Astrocyte (in vitro differentiated cells and primary cell): ENCODE measurements at regions not wholly inside any gene's neighbourhood (a gene's known extent, or its start where the extent isn't known, plus 50 kb on each side); places are given as distances from the start of the nearest gene placed in this dataset.

ENCODE experiments used
- DNase-seq: peaks from one replicate; pipeline ENCODE4 v3.0.0-alpha.2; 2010; ENCODE audit warnings: low read depth
- FAIRE-seq: peaks from 2 replicates; lab custom pipeline; 2011; peaks lifted over from hg19 to GRCh38; lab: Jason Lieb, UNC
- H2AFZ ChIP-seq: 2 replicates; pipeline ENCODE4 v1.6.0; 2012; ENCODE audit warnings: low read depth, low read length, inconsistent platforms
- H3K27ac ChIP-seq: 2 replicates; pipeline ENCODE4 v1.5.1; 2011; ENCODE audit warnings: low read depth, low read length, inconsistent platforms
- H3K27me3 ChIP-seq: 2 replicates; pipeline ENCODE4 v1.6.0; 2011; ENCODE audit warnings: low read length, inconsistent platforms; ENCODE audit not compliant: insufficient read depth
- H3K36me3 ChIP-seq: 2 replicates; pipeline ENCODE4 v1.5.1; 2011; ENCODE audit warnings: low read length, inconsistent platforms; ENCODE audit not compliant: insufficient read depth
- H3K4me1 ChIP-seq: 2 replicates; pipeline ENCODE4 v1.5.1; 2011; ENCODE audit warnings: low read length, inconsistent platforms; ENCODE audit not compliant: insufficient read depth
- H3K4me2 ChIP-seq: 2 replicates; pipeline ENCODE4 v1.6.0; 2012; ENCODE audit warnings: low read length, inconsistent platforms
- H3K4me3 ChIP-seq: 2 replicates; pipeline ENCODE4 v1.5.1; 2011; ENCODE audit warnings: low read depth, mild to moderate bottlenecking, low read length, inconsistent platforms; ENCODE audit not compliant: insufficient read depth
- H3K79me2 ChIP-seq: 2 replicates; pipeline ENCODE4 v1.6.0; 2012; ENCODE audit warnings: mild to moderate bottlenecking, low read length, inconsistent platforms; ENCODE audit not compliant: insufficient read depth
- H3K9ac ChIP-seq: 2 replicates; pipeline ENCODE4 v1.6.0; 2012; ENCODE audit warnings: mild to moderate bottlenecking, low read length, inconsistent platforms
- H3K9me3 ChIP-seq: 2 replicates; pipeline ENCODE4 v1.5.1; 2012; ENCODE audit warnings: low read depth, mild to moderate bottlenecking, low read length, inconsistent platforms; ENCODE audit not compliant: insufficient read depth
- H4K20me1 ChIP-seq: 2 replicates; pipeline ENCODE4 v1.6.0; 2012; ENCODE audit warnings: low read length, inconsistent platforms; ENCODE audit not compliant: insufficient read depth
- H3K27ac Mint-ChIP-seq: one replicate; pipeline ENCODE4 v1.8.0; 2021; ENCODE audit warnings: mild to moderate bottlenecking, mixed read lengths; ENCODE audit not compliant: unreplicated experiment
- H3K27me3 Mint-ChIP-seq: one replicate; pipeline ENCODE4 v1.8.0; 2021; ENCODE audit warnings: low read depth, mixed read lengths; ENCODE audit not compliant: unreplicated experiment
- H3K36me3 Mint-ChIP-seq: one replicate; pipeline ENCODE4 v1.8.0; 2021; ENCODE audit warnings: low read depth, mixed read lengths; ENCODE audit not compliant: unreplicated experiment
- H3K4me1 Mint-ChIP-seq: one replicate; pipeline ENCODE4 v1.8.0; 2021; ENCODE audit warnings: low read depth, mixed read lengths; ENCODE audit not compliant: unreplicated experiment
- H3K4me3 Mint-ChIP-seq: one replicate; pipeline ENCODE4 v1.8.0; 2021; ENCODE audit warnings: mild to moderate bottlenecking, moderate library complexity, mixed read lengths; ENCODE audit not compliant: unreplicated experiment
- H3K9me3 Mint-ChIP-seq: one replicate; pipeline ENCODE4 v1.8.0; 2021; ENCODE audit warnings: mild to moderate bottlenecking, mixed read lengths; ENCODE audit not compliant: unreplicated experiment
- CTCF ChIP-seq: IDR thresholded peaks from 2 replicates; pipeline ENCODE4 v1.5.1; 2011; ENCODE audit warnings: low read depth, mild to moderate bottlenecking, inconsistent platforms, low read length, moderate library complexity; ENCODE audit not compliant: insufficient read depth
- EZH2 ChIP-seq: IDR thresholded peaks from 2 replicates; pipeline ENCODE4 v1.6.1; 2012; ENCODE audit warnings: mild to moderate bottlenecking, low read length, inconsistent platforms; ENCODE audit not compliant: insufficient read depth

DNA sequence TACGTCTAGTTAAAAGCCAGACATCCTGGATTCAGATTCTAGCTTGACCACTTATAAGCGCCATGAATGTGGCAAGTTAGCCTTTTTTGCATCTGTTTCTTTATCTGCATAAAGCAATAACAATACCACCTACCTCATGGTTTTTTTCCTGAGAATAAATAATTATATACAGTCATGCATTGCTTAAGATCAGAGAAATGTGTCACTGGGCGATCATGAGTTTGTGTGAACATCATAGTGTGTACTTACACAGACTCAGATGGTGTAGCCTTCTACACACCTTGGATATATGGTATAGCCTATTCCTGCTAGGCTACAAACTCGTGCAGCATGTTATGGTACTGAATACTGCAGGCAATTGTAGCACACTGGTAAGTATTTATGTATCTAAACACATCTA is 84.7 kb upstream of the PELI1 start:
- no peaks in the 10 kb centered on the region for H3K36me3 Mint-ChIP-seq
- H3K4me2 ChIP-seq = peak overlapping the region; percentile 91
- TF ChIP-seq EZH2 = no peak
- TF ChIP-seq CTCF = no peak

DNA sequence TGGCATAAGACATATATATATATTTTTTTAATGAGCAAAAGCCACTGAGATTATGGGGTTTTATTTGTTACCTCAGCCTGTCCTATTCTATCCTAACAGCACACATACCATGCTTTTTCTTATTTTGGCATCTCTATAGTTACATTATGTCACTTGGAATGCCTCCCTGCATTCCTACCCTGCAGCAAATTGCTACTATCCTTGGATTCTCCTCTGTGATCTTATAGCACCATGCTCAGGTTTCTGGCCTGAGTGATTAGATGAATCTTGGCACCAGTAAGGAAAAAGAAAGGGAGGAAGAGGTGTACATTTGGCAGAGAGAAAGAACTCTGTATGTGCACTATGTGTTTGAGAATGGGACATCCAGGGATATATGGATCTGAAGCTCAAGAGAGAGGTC is 86.3 kb upstream of the PELI1 start:
- FAIRE-seq = no peak
- H3K4me1 Mint-ChIP-seq = peaks cover 11% of the 10 kb centered on the region

More for the DNA sequence above, 84.7 kb upstream of the PELI1 start:
- Mint-ChIP-seq H3K27ac (no peak overlapping the region), H3K27me3 (peaks cover 4% of the 10 kb centered on the region), H3K9me3 (no peaks in the 10 kb centered on the region), H3K4me3 (peak overlapping the region; percentile 85), H3K4me1 (peaks cover 11% of the 10 kb centered on the region)
- FAIRE-seq = no peak
- H4K20me1 ChIP-seq = no peaks in the 10 kb centered on the region
- H3K79me2 ChIP-seq = no peaks in the 10 kb centered on the region
- H2AFZ ChIP-seq = peak overlapping the region; percentile 79
- H3K36me3 ChIP-seq = no peaks in the 10 kb centered on the region
- H3K4me3 ChIP-seq = peak overlapping the region; percentile 62
- peaks cover 8% of the 10 kb centered on the region for H3K4me1 ChIP-seq
- H3K9ac ChIP-seq = no peak overlapping the region
- no peaks in the 10 kb centered on the region for H3K9me3 ChIP-seq
- no peak overlapping the region for H3K27ac ChIP-seq
- peaks cover 7% of the 10 kb centered on the region for H3K27me3 ChIP-seq
- no peak for DNase-seq

More for the DNA sequence above, 86.3 kb upstream of the PELI1 start:
- TF ChIP-seq EZH2 (no peak), CTCF (no peak)
- Mint-ChIP-seq H3K36me3 (no peaks in the 10 kb centered on the region), H3K27ac (no peak overlapping the region), H3K27me3 (peaks cover 4% of the 10 kb centered on the region), H3K9me3 (no peaks in the 10 kb centered on the region), H3K4me3 (no peak overlapping the region)
- no peaks in the 10 kb centered on the region for H3K36me3 ChIP-seq
- H3K4me2 ChIP-seq = no peak overlapping the region
- H3K9me3 ChIP-seq = no peaks in the 10 kb centered on the region
- no peak overlapping the region for H3K27ac ChIP-seq
- H2AFZ ChIP-seq = no peak overlapping the region
- no peak overlapping the region for H3K9ac ChIP-seq
- H3K4me3 ChIP-seq = no peak overlapping the region
- no peaks in the 10 kb centered on the region for H4K20me1 ChIP-seq
- H3K27me3 ChIP-seq = peaks cover 4% of the 10 kb centered on the region
- DNase-seq = no peak
- H3K79me2 ChIP-seq = no peaks in the 10 kb centered on the region
- peaks cover 8% of the 10 kb centered on the region for H3K4me1 ChIP-seq
